ENCODE measurements at regions not wholly inside any gene's neighbourhood (a gene's known extent, or its start where the extent isn't known, plus 50 kb on each side); places are given as distances from the start of the nearest gene placed in this dataset.
"Not testable (repeated sequence)": the region's sequence is repeated elsewhere in the genome, so short reads cannot be mapped to it uniquely, and the experiment has no call there.

GRCh38 chr11:116328851-116329250, 443.9 kb downstream of the BUD13 start:
- no peak for DNase-seq

GRCh38 chr11:116328391-116328790, 444.4 kb downstream of the BUD13 start:
- peak; percentile 10 for DNase-seq

DNA sequence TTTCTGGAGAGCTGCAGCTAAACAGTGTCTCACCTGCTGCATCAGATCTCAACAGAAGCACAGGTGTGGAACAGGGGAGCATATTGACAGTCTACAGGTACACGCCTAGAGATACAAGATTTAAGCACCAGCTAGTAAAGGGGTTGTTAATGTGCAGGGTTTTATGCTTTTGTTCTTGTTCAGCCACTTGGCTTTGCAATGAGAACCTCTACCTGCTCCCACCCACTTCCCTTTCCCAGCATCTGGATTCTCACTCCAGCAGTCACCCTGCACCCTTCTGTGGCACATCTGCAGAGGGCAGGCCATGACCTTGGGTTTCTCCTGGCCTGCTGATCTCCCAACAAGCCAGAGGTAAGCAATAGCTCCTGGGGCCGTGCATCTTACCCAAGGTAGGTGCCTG, 446.6 kb downstream of the BUD13 start:
- no peak for DNase-seq

GRCh38 chr11:116325247-116325646, 447.5 kb downstream of the BUD13 start:
- no peak for DNase-seq

DNA sequence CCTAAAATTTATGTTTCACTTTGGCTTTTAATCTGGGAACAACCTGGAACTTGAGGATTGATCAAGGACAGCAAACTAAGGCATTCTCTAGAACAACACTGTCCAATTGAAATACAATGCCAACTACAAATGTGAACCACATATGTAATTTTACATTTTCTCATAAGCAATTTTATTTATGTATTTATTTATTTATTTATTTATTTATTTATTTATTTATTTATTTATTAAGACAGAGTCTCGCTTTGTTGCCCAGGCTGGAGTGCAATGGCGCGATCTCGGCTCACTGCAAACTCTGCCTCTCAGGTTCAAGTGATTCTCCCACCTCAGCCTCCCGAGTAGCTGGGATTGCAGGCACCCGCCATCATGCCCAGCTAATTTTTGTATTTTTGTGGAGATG, 448.7 kb downstream of the BUD13 start:
- not testable (repeated sequence) for DNase-seq

DNA sequence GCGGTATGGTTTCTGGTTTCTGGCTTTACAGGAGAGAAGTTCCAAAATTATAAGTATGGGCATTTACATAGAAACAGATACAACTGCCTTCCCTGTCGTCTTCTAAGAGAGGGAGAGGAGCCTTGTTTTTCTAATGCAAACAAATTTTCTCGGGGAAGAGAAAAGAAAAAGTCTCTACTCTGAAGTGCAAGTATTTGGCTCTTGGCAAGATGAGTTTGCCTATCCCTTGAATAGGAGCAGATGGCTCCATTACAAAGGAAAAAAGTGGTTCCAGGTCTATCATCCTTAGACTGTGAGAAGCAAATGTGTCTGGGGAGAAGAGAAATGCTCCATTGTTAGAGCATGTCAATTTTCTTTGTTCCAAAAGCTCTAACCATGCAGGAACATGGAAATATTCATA, 455.6 kb downstream of the BUD13 start:
- no peak for DNase-seq

- DNase-seq, result peak; percentile 59
Measured at GRCh38 chr11:116314006-116314405, 458.8 kb downstream of the BUD13 start.

DNA sequence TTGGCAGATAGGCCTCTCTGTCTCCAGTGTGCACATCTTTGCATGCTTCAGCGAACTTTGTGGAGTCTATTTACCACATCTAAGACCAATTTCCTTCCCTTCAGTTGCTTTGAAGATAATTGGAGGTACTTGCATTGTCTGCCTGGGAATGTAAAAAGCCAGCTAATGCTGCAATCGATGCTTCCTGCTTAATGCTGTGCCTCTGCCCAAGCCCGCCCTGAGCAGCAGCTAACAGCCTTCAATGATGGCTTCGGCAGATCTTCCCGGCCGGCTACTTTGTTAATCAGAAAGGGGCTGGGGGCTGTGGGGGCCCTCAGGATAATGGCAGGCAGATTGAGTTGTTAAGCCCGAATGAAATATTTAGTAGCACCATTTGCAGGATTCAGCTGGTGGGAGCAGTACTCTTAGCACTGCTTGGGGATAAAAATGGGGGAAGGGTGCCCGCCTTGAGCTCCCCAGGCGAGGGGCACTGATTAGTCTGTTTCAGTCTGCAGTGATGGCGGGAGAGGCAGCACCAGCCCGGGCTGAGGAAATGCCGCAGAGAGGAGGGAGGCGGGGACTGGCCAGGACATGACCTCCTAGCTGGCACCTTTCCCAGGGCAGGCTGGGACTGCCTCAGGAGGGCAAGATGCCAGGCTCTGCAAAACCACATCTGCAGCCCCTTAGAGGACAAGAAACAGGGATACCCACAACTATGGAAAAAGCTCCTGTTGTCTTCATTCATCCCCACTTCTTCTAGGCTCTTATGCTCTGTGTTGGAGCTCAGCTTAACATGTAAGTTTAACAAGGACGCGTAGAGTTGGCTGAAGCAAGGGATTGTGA, 460.0 kb downstream of the BUD13 start:
- peak; percentile 6 for DNase-seq

- DNase-seq, result no peak
Measured at GRCh38 chr11:116311206-116311605, 461.6 kb downstream of the BUD13 start.

DNA sequence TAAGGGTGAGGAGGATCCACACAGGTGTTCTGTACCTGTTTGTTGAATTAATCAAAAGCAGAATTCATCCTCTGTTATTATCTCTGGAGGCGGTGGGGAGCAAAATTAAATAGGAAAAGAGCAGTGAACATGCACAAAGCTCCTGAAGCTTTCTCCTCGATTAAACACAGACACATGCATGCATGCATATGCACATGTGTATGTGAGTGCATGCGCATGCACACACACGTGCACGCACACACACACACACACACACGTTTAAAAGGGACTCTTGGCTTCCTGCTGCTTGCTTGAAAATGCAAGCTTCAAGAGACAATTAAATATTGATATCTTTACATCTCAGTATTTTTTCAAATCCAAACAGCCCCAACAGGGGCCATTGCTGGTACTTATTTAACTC, 462.1 kb downstream of the BUD13 start:
- no peak for DNase-seq

DNA sequence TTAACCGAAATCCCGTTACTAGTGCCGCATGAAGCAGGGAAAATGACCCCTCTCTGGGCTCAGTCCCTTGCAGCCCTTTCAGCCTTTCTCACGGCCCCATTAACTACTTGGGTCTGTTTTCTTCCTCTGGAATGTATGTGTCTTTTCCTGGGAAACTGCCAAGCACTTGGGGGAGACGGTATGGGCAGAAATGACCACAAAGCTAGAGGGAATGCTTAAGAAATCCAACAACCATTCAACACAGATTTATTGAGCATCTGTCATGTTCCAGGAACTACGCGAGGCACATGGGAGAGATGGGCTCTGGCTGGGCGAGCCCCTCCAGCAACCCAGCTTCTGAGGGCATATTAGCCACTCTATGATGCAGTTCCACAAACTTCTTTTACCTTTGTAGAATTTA, 462.6 kb downstream of the BUD13 start:
- DNase-seq, result no peak

DNA sequence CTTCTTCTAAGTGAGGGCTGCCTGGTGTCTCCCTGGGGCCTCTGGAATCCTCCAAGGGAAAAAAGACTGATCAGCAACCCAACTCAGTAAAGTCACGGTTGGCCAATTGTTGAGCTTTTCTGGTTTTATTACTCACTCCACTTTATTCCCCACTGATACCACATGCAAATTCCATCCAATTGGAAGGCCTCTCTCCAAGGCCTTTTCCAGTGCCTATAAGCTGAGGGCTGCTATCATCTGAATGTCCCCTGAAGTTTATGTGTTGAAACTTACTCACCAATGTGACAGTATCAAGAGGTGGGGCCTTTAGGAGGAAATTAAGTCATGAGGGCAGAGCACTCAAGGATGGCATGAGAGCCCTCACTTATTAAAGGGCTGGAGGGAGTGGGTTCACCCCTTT, 463.3 kb downstream of the BUD13 start:
- DNase-seq, result no peak

DNA sequence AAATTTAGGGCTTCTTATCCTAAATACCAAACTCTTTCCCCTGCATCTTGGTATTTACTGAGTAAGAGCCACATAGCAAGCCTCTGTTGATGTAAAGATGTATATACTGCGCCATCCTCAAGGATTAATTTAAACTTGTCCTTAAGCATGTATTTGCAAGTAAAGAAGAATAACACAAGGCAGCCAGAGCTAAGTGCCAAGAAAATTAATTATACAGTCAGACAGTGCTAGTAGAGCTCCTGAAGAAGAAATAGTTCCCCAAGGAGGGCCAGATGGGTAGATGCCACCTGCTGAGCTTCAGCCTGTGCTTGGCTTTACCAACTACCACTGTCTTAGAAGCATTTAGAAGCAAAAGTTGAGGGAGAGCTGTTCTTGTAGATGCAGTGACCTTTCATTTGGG, 470.0 kb downstream of the BUD13 start:
- DNase-seq, result no peak

DNA sequence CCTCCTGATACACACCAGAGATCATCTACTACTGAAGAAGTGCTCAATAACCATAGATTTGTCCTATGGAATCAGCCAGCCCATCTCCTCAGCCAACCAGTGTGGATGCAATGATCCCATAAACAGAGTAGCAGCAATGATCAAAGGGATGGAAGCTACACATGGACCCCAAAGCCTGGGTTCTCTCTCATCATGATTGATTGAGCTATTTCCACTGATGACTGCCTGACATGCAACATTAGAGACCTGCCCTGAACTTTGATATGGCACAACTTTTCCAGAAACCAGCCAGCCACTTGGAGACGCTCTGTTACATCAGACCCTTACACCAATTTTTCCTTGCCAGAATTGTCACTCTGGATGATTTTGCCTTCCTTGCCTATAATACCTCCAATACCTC, 471.6 kb downstream of the BUD13 start:
- DNase-seq, result no peak

GRCh38 chr11:116300232-116300631, 472.6 kb downstream of the BUD13 start:
- no peak for DNase-seq

- no peak for DNase-seq
Measured at GRCh38 chr11:116294630-116295029, 478.2 kb downstream of the BUD13 start.

GRCh38 chr11:116287866-116288265, 484.9 kb downstream of the BUD13 start:
- DNase-seq, result no peak

GRCh38 chr11:116285026-116285425, 487.8 kb downstream of the BUD13 start:
- no peak for DNase-seq

DNA sequence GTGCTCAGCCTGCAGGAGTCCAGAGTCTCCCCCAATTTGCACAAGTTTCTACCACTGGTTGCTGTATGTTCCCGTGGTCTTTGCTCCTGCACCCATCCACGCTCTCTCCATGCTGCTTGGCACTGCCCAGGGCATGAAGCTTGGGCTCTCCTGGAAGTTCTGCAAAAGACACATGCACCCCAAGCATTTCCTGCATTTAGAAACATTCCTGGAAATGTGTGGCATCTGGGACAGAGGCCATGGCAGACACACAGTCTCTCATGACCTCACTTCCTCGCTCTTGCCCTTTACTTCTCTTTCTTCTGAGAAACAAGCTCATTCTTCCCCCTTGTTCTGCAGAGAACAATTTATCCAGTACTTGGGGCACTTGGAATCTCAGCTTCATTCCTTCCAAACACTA, 489.5 kb downstream of the BUD13 start:
- DNase-seq, result peak; percentile 22

GRCh38 chr11:116282481-116282880, 490.3 kb downstream of the BUD13 start:
- DNase-seq, result no peak

DNA sequence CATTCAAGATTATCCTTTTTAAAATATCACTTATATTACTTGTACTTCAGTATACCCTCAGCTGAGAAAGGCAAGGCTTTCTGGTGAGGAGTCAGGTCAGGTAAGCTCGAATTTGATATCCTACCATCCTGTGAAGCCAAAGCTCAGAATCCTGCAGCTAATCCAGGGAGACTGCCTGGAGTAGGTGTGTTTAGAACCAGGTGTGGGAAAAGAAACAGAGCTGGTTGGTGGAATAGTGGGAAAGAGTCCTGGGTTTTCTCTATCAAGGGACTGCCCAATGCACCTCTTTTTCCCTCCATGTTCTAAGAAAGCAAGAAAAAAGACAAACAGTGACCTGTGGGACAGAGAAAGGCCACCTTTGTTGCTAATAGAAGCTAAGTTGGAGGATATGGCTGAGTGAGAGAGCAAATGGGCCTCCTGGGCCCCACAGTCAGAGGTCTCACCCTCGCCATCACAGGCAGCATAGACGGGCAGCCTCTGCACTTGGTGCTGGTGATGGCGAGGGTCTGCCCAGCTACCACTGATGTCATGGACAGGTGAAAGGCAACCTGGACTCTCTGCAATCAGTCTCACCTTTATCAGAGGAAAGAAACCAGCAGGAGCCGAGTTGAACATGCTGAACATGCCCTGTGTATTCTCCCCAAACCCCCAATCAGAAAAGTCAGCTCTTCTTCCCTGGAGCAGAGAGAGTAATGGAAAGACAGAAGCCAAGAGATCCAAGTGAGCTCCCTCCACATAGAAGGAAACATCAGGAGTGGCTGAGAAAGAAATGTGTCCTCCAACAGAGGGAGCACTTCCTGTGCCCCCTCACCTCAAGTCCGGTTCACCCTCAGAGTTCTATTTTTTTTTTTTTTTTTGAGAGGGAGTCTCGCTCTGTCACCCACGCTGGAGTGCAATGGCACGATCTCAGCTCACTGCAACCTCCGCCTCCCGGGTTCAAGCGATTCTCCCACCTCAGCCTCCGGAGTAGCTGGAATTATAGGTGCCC, 491.3 kb downstream of the BUD13 start:
- no peak for DNase-seq

- DNase-seq, result no peak
Measured at GRCh38 chr11:116279511-116279910, 493.3 kb downstream of the BUD13 start.

- no peak for DNase-seq
Measured at GRCh38 chr11:116278076-116278475, 494.7 kb downstream of the BUD13 start.

Measured in inflammatory macrophage treated with lipopolysaccharide for 4 hours (primary cell).